Gastroesophageal sphincter (tissue), 4 donors: ENCODE measurements at regions not wholly inside any gene's neighbourhood (a gene's known extent, or its start where the extent isn't known, plus 50 kb on each side); places are given as distances from the start of the nearest gene placed in this dataset.
"Not testable (repeated sequence)": the region's sequence is repeated elsewhere in the genome, so short reads cannot be mapped to it uniquely, and the experiment has no call there.

Source experiments
- ATAC-seq: fragments of 150-250 bp; one replicate; pipeline ENCODE4 v1.9.1; 2016; ENCODE audit warnings: mild to moderate bottlenecking, moderate library complexity
- H3K27ac ChIP-seq, 4 donors: fragments of 200-600 bp; sonication (generic) in 3 of 4; 1 replicate in 3 of 4; 2 replicates in 1 of 4; pipeline ENCODE4 v1.5.1; 2016 to 2019
- H3K27me3 ChIP-seq: fragments of 200-600 bp; sonication (generic); one replicate; pipeline ENCODE4 v1.5.1; 2019
- H3K36me3 ChIP-seq, 2 donors: fragments of 200-600 bp; sonication (generic); one replicate each; pipeline ENCODE4 v1.5.1; 2019; ENCODE audit warnings: control low read depth in 1 of 2
- H3K4me1 ChIP-seq, 3 donors: fragments of 200-600 bp; sonication (generic); 1 replicate in 2 of 3; 2 replicates in 1 of 3; pipeline ENCODE4 v1.5.1; 2016 to 2019; ENCODE audit warnings: control low read depth in 2 of 3
- H3K4me3 ChIP-seq, 2 donors: fragments of 200-600 bp; sonication (generic); one replicate each; pipeline ENCODE4 v1.5.1; 2019; ENCODE audit warnings: mild to moderate bottlenecking in 1 of 2, moderate library complexity in 1 of 2
- H3K9me3 ChIP-seq, 3 donors: fragments of 200-600 bp; sonication (generic); one replicate each; pipeline ENCODE4 v1.5.1; 2017 to 2019; ENCODE audit warnings: control low read depth in 2 of 3
- CTCF ChIP-seq, 4 experiments: fragments of 200-600 bp in 2 of 4; fragments of 450-650 bp in 2 of 4; sonication (generic) in 1 of 4; IDR thresholded peaks; one replicate each; pipeline ENCODE4 v1.5.1; 2017 to 2019; ENCODE audit warnings: antibody characterized with exemption in 4 of 4, mild to moderate bottlenecking in 2 of 4, moderate library complexity in 2 of 4
- EP300 ChIP-seq: sonication (generic); formaldehyde crosslinking; IDR thresholded peaks from one replicate; pipeline ENCODE4 v1.6.1; 2017; ENCODE audit warnings: antibody characterized with exemption, mild to moderate bottlenecking
- POLR2A ChIP-seq, 2 donors: fragments of 450-650 bp; IDR thresholded peaks; one replicate each; pipeline ENCODE4 v1.6.1; 2017; ENCODE audit warnings: antibody characterized with exemption in 2 of 2, mild to moderate bottlenecking in 2 of 2, moderate library complexity in 1 of 2
- POLR2AphosphoS5 ChIP-seq: sonication (generic); formaldehyde crosslinking; IDR thresholded peaks from one replicate; pipeline ENCODE4 v1.6.1; 2017; ENCODE audit warnings: antibody characterized with exemption
- WGBS, 2 donors: methylation state at CpG; one replicate each; pipeline ENCODE4 v1.1.5; 2018; ENCODE audit warnings: low coverage in 1 of 2; 5-methylcytosine and 5-hydroxymethylcytosine counted together

- Histone ChIP-seq H3K4me1 (no peaks in the 10 kb centered on the region), H3K9me3 (peaks cover 0 to 5% (median 0%) of the 10 kb centered on the region in 3 donors), H3K4me3 (no peak overlapping the region), H3K27ac (no peak overlapping the region), H3K36me3 (no peaks in the 10 kb centered on the region), H3K27me3 (no peaks in the 10 kb centered on the region)
- TF ChIP-seq POLR2A (IDR thresholded peaks at IDR 0.05) (no peak), EP300 (no peak), POLR2AphosphoS5 (no peak), CTCF (IDR thresholded peaks at IDR 0.05) (no peak)
- ATAC-seq, result no peak
- WGBS, 2 donors, result 45 to 55% methylated on average over 2 of the region's 2 CpGs
Measured at GRCh38 chr6:131469130-131469529, 103.9 kb upstream of the ARG1 start.

GRCh38 chr6:131470534-131470933 lies 102.5 kb upstream of the ARG1 start:
- peaks cover 0 to 16% (median 0%) of the 10 kb centered on the region in 3 donors for H3K9me3 ChIP-seq
- WGBS, 2 donors, result 55 to 77% methylated on average over 3 of the region's 3 CpGs
- TF ChIP-seq POLR2AphosphoS5 (no peak), POLR2A (IDR thresholded peaks at IDR 0.05) (no peak), CTCF (IDR thresholded peaks at IDR 0.05) (no peak), EP300 (no peak)
- no peak overlapping the region for H3K27ac ChIP-seq
- no peaks in the 10 kb centered on the region for H3K36me3 ChIP-seq
- no peaks in the 10 kb centered on the region for H3K4me1 ChIP-seq
- no peak for ATAC-seq
- no peak overlapping the region for H3K4me3 ChIP-seq
- H3K27me3 ChIP-seq, result no peaks in the 10 kb centered on the region

- Histone ChIP-seq H3K9me3 (peaks cover 0 to 16% (median 0%) of the 10 kb centered on the region in 3 donors), H3K4me1 (no peaks in the 10 kb centered on the region), H3K4me3 (no peak overlapping the region), H3K27ac (no peak overlapping the region), H3K36me3 (no peaks in the 10 kb centered on the region), H3K27me3 (no peaks in the 10 kb centered on the region)
- no peak for TF ChIP-seq CTCF (IDR thresholded peaks at IDR 0.05)
- no peak for ATAC-seq
- WGBS, 2 donors, result 78 to 90% methylated on average over 3 of the region's 3 CpGs
Measured at GRCh38 chr6:131471331-131471730, 101.7 kb upstream of the ARG1 start.

- not testable (repeated sequence) for H3K4me3 ChIP-seq, ATAC-seq
Measured at GRCh38 chr6:131473303-131473702, 99.7 kb upstream of the ARG1 start.

GRCh38 chr6:131476362-131476761 lies 96.7 kb upstream of the ARG1 start:
- ATAC-seq, result no peak
- no peaks in the 10 kb centered on the region for H3K4me1 ChIP-seq
- WGBS, 2 donors, result 72% methylated on average over 2 of the region's 2 CpGs; no CpG with 5 or more reads in 1 of the 2 donors
- H3K4me3 ChIP-seq, result no peak overlapping the region
- H3K27ac ChIP-seq, result no peak overlapping the region
- no peaks in the 10 kb centered on the region for H3K27me3 ChIP-seq
- peaks cover 0 to 16% (median 0%) of the 10 kb centered on the region in 3 donors for H3K9me3 ChIP-seq
- TF ChIP-seq POLR2AphosphoS5 (no peak), CTCF (IDR thresholded peaks at IDR 0.05) (no peak), POLR2A (IDR thresholded peaks at IDR 0.05) (no peak), EP300 (no peak)
- no peaks in the 10 kb centered on the region for H3K36me3 ChIP-seq

More at GRCh38 chr6:131473303-131473702, 99.7 kb upstream of the ARG1 start:
- H3K4me1 ChIP-seq, H3K36me3 ChIP-seq, H3K27me3 ChIP-seq, H3K27ac ChIP-seq: not testable (repeated sequence)
- H3K9me3 ChIP-seq, result peaks cover 0 to 16% (median 0%) of the 10 kb centered on the region in 3 donors

- WGBS, 2 donors, result 10 to 39% methylated on average over 3 to 4 of the region's 6 CpGs
- not testable (repeated sequence) for H3K27ac ChIP-seq, H3K36me3 ChIP-seq, H3K4me3 ChIP-seq, ATAC-seq, H3K4me1 ChIP-seq, H3K27me3 ChIP-seq
- peaks cover 0 to 15% (median 0%) of the 10 kb centered on the region in 3 donors for H3K9me3 ChIP-seq
Measured at GRCh38 chr6:131478740-131479211, 94.2 kb upstream of the ARG1 start.
